Osteocyte (in vitro differentiated cells): ENCODE measurements at regions not wholly inside any gene's neighbourhood (a gene's known extent, or its start where the extent isn't known, plus 50 kb on each side); places are given as distances from the start of the nearest gene placed in this dataset.

Source experiments
- DNase-seq: peaks from one replicate; pipeline ENCODE4 v3.0.0; 2021; ENCODE audit warnings: mixed read lengths; ENCODE audit not compliant: unreplicated experiment; ENCODE audit errors: extremely low spot score
- H3K27ac Mint-ChIP-seq: one replicate; pipeline ENCODE4 v1.8.0; 2021; ENCODE audit warnings: mild to moderate bottlenecking, mixed read lengths; ENCODE audit not compliant: unreplicated experiment
- H3K27me3 Mint-ChIP-seq: one replicate; pipeline ENCODE4 v1.8.0; 2021; ENCODE audit warnings: mixed read lengths; ENCODE audit not compliant: unreplicated experiment
- H3K36me3 Mint-ChIP-seq: one replicate; pipeline ENCODE4 v1.8.0; 2021; ENCODE audit warnings: mixed read lengths; ENCODE audit not compliant: unreplicated experiment
- H3K4me1 Mint-ChIP-seq: one replicate; pipeline ENCODE4 v1.8.0; 2021; ENCODE audit warnings: mixed read lengths; ENCODE audit not compliant: unreplicated experiment
- H3K4me3 Mint-ChIP-seq: one replicate; pipeline ENCODE4 v1.8.0; 2021; ENCODE audit warnings: mild to moderate bottlenecking, moderate library complexity, mixed read lengths; ENCODE audit not compliant: unreplicated experiment
- H3K9me3 Mint-ChIP-seq: one replicate; pipeline ENCODE4 v1.8.0; 2021; ENCODE audit warnings: mixed read lengths; ENCODE audit not compliant: unreplicated experiment
- TF ChIP-seq, protein P1 (sequence below): fragments of 200-600 bp; sonication (generic); IDR thresholded peaks from 2 replicates; pipeline ENCODE4 v1.5.0; 2021; ENCODE audit warnings: antibody characterized with exemption, mild to moderate bottlenecking, moderate library complexity

DNA sequence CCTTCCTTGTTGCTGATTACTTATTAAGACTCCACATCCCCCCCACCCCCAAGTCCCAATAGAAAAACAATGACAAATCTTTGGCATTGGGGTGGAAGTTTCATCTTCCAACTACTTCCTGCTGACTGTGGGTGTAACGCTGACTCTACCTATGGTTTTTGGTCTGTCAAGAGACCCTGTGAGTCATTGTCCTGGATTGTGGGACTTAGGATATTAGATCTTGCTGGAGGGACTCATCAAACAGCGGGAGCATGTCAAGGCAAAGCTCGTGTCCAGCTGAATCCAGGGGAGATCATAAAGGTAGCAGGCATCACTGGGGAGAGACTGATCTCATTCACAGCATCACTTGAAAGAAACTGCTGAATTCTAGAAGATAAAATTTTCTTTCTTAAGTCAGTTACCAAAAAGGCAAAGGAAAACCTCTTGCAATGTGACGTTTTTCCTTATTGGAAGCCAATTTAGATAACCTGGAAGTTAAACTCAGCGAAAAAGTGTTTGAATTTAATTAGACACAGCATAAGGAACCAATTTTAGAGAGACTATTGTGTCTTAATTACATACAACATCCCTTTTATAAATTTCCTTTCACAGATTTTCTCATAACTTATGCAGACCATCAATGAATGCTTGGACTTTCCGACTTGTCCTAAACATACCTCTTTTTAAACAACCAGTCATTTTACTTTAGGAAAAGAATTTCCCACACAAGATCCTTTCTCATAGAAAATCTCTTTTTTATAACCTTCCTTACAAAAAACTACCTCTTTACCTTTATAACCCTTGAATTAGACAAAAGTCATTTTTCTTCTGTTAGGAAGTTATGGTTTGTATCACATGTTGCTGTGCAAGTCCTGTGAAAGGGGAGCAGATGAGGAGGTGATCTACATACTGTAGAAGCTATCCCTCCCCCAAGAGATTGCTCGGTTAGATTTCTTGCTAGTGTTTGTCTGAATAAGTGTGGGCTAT lies 94.6 kb upstream of the SCAF11 start:
- Mint-ChIP-seq H3K36me3 (no peaks in the 10 kb centered on the region), H3K27me3 (peaks cover 33% of the 10 kb centered on the region), H3K4me3 (no peak overlapping the region), H3K4me1 (no peaks in the 10 kb centered on the region), H3K27ac (no peak overlapping the region), H3K9me3 (peaks cover 23% of the 10 kb centered on the region)
- TF ChIP-seq, protein P1, sequence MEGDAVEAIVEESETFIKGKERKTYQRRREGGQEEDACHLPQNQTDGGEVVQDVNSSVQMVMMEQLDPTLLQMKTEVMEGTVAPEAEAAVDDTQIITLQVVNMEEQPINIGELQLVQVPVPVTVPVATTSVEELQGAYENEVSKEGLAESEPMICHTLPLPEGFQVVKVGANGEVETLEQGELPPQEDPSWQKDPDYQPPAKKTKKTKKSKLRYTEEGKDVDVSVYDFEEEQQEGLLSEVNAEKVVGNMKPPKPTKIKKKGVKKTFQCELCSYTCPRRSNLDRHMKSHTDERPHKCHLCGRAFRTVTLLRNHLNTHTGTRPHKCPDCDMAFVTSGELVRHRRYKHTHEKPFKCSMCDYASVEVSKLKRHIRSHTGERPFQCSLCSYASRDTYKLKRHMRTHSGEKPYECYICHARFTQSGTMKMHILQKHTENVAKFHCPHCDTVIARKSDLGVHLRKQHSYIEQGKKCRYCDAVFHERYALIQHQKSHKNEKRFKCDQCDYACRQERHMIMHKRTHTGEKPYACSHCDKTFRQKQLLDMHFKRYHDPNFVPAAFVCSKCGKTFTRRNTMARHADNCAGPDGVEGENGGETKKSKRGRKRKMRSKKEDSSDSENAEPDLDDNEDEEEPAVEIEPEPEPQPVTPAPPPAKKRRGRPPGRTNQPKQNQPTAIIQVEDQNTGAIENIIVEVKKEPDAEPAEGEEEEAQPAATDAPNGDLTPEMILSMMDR, result no peak
- DNase-seq, result no peak

DNA sequence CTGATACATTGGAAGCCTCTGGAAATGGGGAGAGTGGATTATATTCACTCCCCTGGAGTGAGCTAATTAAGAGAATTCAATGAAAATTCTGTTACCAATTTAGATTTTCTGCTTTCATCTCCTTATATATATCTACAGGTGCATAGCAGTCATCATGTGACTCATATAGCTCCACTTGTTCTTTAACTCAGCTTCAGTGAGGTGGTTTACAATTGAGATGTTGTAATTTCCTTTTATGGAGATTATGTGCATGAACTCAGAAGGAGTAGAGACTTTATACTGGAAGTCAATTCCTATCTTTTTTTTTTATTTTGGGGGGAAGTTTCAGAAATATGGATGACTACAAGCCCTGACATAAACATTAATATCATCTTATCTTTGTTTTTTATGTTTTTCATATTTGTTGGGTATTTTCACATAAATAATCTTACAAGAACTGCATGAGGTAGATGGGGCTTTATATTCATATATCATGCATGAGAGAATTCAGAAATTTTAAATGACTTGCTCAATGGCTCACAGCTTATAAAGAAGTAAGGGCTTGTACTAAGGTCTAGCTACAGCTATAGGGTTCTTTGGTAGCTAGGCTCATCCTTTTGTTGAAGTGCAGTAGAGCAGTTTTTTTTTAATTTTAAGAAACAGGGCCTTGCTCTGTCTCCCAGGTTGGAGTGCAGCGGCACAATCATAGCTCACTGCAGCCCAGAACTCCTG lies 92.3 kb upstream of the SCAF11 start:
- no peak overlapping the region for H3K4me3 Mint-ChIP-seq
- H3K4me1 Mint-ChIP-seq, result no peaks in the 10 kb centered on the region
- no peak for DNase-seq
- H3K36me3 Mint-ChIP-seq, result peaks cover 8% of the 10 kb centered on the region
- TF ChIP-seq, protein P1, result no peak
- H3K27me3 Mint-ChIP-seq, result peaks cover 22% of the 10 kb centered on the region
- H3K9me3 Mint-ChIP-seq, result peaks cover 33% of the 10 kb centered on the region
- no peak overlapping the region for H3K27ac Mint-ChIP-seq

DNA sequence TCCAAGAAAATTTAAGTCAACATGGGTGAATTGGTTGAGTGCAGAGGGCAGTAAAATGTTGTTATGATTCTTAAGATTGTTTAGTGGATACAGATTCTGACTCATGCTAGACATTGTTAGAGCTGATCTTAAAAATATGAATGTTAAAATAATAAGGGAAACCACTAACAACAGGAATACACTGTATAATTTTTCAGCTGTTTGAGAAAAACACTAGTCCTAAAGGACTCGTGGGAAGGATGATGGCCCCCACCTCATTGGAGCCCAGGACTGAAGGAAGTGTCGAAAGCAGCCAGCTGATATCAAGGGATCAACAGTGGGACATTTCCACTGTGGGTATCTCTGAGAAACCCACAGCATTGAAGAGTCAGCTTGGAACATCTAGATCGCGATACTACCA lies 82.9 kb upstream of the SCAF11 start:
- Mint-ChIP-seq H3K9me3 (peaks cover 2% of the 10 kb centered on the region), H3K27me3 (peaks cover 20% of the 10 kb centered on the region), H3K36me3 (peaks cover 1% of the 10 kb centered on the region), H3K4me1 (peaks cover 12% of the 10 kb centered on the region), H3K4me3 (no peak overlapping the region), H3K27ac (no peak overlapping the region)
- no peak for DNase-seq
- TF ChIP-seq, protein P1, result no peak

DNA sequence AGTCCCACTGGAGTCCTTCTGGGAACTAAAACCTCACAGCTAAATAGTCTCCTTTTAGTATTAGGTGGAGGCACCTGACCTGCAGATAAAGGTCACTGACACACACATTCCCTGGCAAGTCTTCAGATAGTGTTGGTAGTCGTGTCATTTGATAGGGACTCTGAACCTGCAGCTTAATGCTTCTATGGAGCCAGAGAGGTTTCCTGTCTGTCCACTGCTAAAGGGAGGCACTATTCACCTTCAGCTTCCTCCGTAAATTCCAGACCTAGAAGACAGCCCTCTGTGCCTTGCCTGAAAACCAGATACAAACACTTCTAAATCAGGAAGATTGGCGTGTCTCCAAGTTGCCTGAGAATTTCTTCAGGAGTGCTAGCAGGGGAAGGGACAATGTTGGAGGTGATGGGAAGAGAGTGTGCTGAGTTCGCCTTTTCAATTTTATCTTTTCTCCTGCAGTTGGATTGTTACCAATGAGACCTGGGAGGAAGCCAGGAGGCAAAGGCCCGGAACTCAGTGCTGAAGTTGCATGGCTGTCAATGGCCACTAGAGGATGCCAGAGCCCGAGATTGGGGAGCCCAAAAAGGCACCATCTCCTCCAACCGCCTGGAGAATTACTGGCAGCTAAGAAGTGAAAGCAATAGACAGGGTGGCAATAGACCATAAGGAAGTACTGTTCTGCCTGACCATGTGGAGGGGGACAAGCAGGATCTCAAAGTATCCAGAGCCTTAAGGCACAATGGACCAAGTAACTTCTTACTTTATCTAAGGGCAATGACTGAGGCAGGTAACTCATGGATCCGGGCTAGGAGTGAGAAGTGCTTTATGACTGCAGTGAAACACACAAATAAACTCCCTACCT lies 81.6 kb upstream of the SCAF11 start:
- peaks cover 12% of the 10 kb centered on the region for H3K4me1 Mint-ChIP-seq
- DNase-seq, result no peak
- TF ChIP-seq, protein P1, result peak; percentile 87
- H3K27me3 Mint-ChIP-seq, result peaks cover 28% of the 10 kb centered on the region
- no peak overlapping the region for H3K4me3 Mint-ChIP-seq
- H3K9me3 Mint-ChIP-seq, result no peaks in the 10 kb centered on the region
- H3K27ac Mint-ChIP-seq, result no peak overlapping the region
- no peaks in the 10 kb centered on the region for H3K36me3 Mint-ChIP-seq
